Stimulated activated CD4-positive, alpha-beta T cell treated with anti-CD3 and anti-CD28 coated beads, Interleukin-1b, Interleukin-23, amount 100 ng/mL, for 48 hours (primary cell): ENCODE measurements at regions not wholly inside any gene's neighbourhood (a gene's known extent, or its start where the extent isn't known, plus 50 kb on each side); places are given as distances from the start of the nearest gene placed in this dataset.
"Not testable (repeated sequence)": the region's sequence is repeated elsewhere in the genome, so short reads cannot be mapped to it uniquely, and the experiment has no call there.

Experiments used
- DNase-seq: peaks from one replicate; pipeline ENCODE4 v3.0.0-alpha.2; 2020

DNA sequence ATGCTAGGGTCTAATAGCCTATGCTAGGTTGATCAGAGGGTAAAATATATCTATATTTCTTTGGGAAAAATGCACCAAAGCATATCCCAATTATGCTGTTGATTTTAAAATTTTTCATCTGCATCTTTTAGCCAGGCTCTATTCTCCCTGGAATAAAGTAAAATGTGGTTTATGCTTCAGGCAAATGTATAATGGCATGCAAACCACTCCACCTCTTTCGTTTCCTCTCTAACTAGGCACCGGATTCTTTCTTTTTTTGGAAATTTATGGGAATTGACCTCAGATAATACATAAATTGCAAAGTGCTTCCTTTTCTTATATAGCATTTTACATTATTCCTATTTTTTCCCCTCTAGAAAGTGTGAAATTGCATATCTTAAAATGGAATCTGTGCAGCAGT lies 386.5 kb downstream of the OLFM4 start:
- DNase-seq: no peak

- DNase-seq: no peak
These were observed 389.0 kb downstream of the OLFM4 start for GRCh38 chr13:53417601-53418000.

GRCh38 chr13:53422415-53422814 lies 393.8 kb downstream of the OLFM4 start:
- no peak for DNase-seq

DNA sequence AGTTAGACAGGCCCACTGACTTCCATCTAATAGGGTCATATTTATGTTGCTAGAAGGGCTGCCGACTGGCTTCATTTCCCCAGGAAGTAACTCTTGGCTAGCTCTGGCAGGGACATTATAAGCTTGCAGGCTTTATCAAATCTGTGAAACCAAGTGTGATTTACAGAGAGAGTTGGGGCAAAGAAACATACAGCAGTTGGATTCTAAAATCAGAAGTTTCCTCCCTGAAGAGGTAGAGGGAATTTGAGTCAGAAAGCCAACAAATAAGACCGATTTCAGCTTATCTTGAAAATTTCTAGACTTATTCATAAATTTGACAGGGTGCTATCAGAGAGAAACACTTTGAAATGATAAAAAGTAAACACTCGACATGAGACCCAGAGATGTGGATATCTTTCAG lies 407.8 kb downstream of the OLFM4 start:
- no peak for DNase-seq

- no peak for DNase-seq
These were observed 411.0 kb downstream of the OLFM4 start for GRCh38 chr13:53439439-53440225.

DNA sequence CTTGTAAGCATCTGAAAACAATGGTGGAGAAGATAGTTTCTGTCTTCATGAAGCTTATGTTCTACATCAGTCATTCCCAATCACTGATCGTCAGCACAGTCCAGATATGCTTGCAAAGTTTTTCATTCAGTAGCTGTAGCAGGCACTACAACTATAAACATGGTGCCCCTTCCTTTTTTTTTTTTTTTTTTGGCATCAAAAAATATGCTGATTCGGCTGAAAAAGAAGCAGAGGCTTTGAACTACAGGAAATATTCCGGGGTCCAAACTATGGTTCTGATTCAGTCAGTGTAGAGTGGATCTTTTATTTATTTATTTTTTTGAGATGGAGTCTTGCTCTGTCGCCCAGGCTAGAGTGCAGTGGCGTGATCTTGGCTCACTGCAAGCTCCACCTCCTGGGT lies 414.4 kb downstream of the OLFM4 start:
- no peak for DNase-seq

GRCh38 chr13:53445686-53446085 lies 417.1 kb downstream of the OLFM4 start:
- no peak for DNase-seq

DNA sequence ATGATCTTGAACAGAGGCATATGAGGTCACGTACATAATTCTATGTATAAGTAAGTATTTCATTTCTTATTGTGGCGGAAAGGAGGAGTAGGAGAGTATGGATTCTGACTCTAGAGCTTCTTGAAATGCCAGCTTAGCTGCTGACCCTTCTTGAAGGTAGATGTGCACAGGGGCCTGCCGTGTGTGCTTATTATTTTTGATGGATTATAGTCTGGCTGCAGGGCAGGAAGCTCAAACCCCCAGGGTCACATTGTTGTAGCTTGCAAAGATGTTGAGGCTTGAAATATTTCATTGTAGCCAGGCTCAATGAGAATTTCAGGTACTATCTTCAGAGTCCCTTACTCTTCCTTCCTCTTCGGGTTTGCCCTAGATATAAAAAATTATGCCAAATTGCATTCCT lies 418.8 kb downstream of the OLFM4 start:
- no peak for DNase-seq

DNA sequence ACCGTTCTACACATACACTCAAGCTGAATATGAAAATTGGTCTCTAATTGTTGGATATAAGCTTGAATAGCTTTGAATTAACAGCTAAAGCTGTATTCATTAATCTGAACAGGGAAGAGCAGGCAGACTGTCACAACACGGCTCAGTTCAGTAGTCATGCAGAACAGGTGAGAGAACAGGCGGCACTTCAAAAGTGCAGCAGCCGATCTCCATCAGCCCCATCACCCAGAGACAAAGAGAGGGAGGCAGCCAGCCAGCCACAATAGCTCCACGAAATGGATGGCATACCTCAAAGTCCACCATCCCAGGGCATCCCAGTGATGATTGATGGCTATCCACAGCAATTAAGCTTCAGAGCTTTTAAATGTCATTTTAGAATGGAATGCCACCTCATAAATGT lies 419.2 kb downstream of the OLFM4 start:
- DNase-seq: no peak

- not testable (repeated sequence) for DNase-seq
These were observed 423.7 kb downstream of the OLFM4 start for GRCh38 chr13:53452263-53452808.

- DNase-seq: no peak
These were observed 432.2 kb downstream of the OLFM4 start for GRCh38 chr13:53460796-53461195.

DNA sequence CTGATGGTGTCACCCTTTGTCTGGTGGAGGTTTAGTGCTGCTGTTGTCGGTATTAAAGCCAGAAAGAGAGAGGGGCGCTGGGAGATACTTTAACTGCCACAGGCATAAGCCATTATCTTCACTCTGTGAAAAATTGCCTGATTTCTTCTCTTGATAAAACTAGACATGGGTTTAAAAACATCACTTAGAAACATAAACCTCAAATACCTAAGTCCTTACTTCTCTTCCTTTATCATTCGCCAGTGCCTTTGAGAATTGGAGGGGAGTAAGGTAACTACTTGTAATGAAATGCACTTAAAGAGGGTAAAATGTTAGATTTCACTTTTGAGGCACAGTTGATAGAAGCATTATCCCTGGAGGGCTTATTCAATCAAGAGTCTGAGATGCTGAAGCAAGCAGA lies 434.5 kb downstream of the OLFM4 start:
- no peak for DNase-seq

GRCh38 chr13:53466576-53466975 lies 438.0 kb downstream of the OLFM4 start:
- no peak for DNase-seq

DNA sequence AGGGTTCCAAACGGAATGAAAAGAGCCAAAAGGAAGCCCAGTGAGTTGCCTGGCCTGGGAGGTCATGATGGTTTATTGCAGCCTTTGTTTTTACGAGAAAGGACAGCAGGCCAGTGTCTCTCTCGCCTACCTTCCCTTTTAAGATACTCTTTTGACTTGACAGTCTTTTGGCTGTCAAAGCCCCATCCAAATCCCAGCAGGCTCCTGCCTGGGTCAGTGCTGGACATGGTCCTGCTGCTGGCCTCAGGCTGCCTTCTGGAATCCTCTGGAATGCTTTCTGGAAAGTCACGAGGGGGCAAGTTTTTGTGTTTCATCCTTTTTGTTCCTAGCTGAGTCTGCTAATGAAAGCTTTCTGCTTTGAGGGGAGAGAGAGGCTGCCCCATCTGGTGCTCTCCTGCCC lies 444.8 kb downstream of the OLFM4 start:
- no peak for DNase-seq

DNA sequence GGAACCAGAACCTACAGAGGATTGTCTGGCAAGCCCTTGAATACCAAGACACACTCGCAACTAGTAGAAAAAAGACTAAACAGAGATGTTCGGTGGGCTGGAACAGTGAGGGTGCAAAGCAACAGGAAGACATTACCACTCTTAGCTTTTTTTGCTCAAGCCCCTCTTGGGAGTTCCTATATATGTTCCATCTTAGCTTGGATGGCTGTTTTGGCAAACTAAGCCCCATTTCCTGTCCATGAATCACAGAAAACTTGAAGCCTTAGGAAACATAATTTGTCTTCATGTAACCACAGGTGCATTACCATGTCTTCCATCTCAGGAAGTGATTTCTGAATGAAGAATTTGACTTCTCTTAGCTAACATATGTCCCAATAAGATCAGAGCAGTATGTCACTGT lies 446.3 kb downstream of the OLFM4 start:
- no peak for DNase-seq

GRCh38 chr13:53490752-53491151 lies 462.1 kb downstream of the OLFM4 start:
- DNase-seq: no peak

DNA sequence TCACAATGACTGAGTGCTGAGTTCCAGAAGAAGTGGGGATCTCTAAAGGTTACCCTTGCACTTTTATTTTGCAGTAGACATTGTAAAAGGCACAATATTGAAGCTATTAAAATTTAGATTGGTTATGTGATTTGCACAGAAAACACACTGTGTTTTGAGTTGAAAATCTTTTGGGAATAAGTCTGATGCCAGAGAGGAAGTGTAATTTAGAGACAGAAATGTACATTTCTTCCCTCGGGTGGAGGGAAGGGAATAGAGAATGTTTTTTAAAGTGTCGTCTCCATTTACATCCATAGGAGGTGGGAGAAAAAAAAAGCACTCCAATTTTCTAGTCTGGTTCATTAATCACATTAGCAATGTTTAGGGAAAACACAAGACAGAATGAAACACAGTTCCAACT lies 465.8 kb downstream of the OLFM4 start:
- no peak for DNase-seq

- DNase-seq: no peak
These were observed 471.0 kb downstream of the OLFM4 start for GRCh38 chr13:53499576-53500133.

GRCh38 chr13:53501387-53501786 lies 472.8 kb downstream of the OLFM4 start:
- DNase-seq: no peak

DNA sequence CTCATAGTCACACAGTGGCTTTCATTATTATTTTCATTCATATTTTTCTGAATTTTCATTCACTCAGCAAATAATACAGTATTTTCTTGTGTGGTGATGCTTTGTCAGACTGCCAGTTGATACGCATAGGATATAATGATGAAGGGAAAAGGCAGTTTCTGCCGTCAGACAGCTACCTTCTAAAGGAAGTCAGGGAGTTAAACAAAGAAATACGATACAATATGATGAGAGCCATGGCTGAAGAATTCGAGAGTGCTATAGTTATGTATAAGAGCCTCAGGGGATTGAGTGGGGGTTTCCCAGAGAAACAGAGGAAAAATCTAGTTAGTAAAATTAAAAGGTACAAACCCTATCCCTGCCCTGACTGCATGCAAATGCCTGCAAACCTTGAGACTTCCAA lies 479.1 kb downstream of the OLFM4 start:
- DNase-seq: no peak

DNA sequence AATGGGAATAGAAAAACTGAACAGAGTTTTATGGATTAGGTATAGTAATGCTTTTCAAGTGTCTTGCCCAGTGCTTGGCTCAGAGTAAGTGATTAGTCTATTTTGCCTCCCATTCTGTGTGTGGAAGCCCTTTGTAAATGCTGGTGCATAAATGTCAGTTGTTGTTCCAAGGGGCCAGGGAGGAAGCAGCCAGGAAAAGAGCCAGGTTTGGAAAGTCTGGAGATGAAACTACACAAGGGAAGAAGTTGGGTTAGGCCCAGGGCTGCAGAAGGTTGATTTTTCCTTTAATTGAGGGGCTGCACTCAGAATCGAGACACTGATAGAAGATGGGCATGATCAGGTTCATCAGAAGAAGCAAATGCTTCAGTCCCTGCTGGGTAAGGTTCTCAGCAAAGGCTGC lies 484.0 kb downstream of the OLFM4 start:
- DNase-seq: no peak

- DNase-seq: no peak
These were observed 484.6 kb downstream of the OLFM4 start for GRCh38 chr13:53513226-53513625.

DNA sequence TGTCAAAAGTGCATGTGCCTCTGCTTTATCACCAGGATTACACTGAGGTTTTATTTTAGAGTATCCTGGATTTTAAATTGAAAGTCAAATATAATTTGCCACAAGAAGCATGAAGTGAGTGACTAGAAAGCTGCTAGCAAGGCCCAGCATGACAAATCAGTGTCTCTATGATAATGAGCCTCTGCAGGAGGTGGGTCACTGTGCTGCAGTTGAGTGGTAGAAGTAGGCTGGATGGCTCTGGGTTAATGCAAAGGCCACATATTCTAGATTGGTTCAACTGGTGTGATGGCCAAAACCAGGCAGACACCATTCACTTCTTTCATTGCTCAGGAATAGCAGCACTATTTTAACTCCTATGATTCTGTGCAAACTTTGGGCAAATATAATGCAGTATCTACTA lies 491.5 kb downstream of the OLFM4 start:
- DNase-seq: no peak

DNA sequence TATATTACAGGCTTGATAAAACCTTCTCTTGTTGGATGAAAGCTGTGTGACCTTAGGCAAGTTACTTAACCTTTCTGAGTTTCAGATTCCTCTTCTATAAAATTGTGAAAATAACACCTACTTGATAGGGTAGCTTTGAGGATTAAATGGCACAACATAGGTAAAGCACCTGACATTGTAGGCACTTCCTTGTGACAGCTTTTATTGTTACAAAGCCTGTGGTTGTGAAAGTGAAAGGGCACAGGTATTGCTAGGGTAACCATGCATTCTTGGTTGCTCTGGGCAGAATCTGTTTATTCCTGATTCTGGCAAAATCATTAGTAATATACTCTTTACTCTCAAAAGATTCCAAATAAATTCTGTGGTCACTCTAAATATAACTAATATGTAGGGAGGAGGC lies 493.4 kb downstream of the OLFM4 start:
- DNase-seq: no peak

DNA sequence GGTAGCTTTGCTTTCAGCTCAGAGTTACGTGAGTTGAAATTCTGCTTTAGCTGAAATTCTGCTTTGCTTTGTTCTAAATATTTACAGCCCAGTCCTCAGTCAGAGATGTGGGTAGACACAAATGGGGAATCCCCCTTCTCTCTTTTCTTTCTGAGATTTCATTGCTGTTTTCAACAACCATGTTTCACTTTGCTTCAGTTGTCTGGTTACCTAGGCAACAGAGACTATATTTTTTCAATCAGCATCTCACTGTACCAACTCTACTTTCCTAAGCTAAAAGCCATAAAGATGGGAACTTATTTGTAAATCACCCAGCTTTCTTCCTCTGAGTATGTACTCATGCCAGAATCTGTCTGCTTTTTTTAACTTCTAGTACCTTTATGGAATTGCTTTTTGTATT lies 509.0 kb downstream of the OLFM4 start:
- no peak for DNase-seq
